IPS-18a (cell line): ENCODE measurements at regions not wholly inside any gene's neighbourhood (a gene's known extent, or its start where the extent isn't known, plus 50 kb on each side); places are given as distances from the start of the nearest gene placed in this dataset.

ENCODE experiments used
- H3K27ac ChIP-seq: one replicate; pipeline ENCODE4 v1.5.1; 2013; ENCODE audit warnings: low read length
- H3K27me3 ChIP-seq: one replicate; pipeline ENCODE4 v1.6.1; 2013; ENCODE audit warnings: mild to moderate bottlenecking, low read length; ENCODE audit not compliant: control insufficient read depth, insufficient read depth
- H3K36me3 ChIP-seq: one replicate; pipeline ENCODE4 v1.6.1; 2013; ENCODE audit warnings: low read depth, low read length; ENCODE audit not compliant: control insufficient read depth
- H3K4me1 ChIP-seq: one replicate; pipeline ENCODE4 v1.6.1; 2013; ENCODE audit warnings: low read depth, low read length; ENCODE audit not compliant: control insufficient read depth
- H3K4me3 ChIP-seq: one replicate; pipeline ENCODE4 v1.5.1; 2013; ENCODE audit warnings: low read length
- H3K9ac ChIP-seq: one replicate; pipeline ENCODE4 v1.6.1; 2013; ENCODE audit warnings: mild to moderate bottlenecking, low read length, moderate library complexity
- H3K9me3 ChIP-seq: one replicate; pipeline ENCODE4 v1.6.1; 2013; ENCODE audit warnings: low read depth, low read length; ENCODE audit not compliant: control insufficient read depth

DNA sequence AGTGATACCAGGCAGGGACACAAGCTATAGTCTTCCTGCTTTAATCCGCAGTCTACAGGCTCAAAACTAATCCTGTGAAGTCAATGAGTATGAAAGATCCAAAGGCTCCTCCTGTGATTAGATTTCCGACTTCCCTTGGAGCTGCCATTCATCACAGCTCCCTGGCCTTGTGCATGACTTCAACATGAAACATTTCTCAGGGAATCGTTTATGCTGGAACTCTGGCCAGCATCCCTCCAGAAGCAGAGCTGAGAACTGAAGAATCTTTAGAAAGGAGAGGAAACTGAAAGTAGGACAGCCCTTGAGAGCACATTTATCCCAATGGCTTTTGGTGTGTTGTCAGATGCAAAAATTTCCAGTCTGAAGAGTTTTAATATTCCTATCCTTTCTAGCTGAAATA lies 84.3 kb upstream of the SESTD1 start:
- Histone ChIP-seq H3K27ac (no peak overlapping the region), H3K36me3 (no peaks in the 10 kb centered on the region), H3K4me1 (peaks cover 6% of the 10 kb centered on the region), H3K9ac (no peak overlapping the region), H3K9me3 (no peaks in the 10 kb centered on the region), H3K27me3 (no peaks in the 10 kb centered on the region), H3K4me3 (no peak overlapping the region)

DNA sequence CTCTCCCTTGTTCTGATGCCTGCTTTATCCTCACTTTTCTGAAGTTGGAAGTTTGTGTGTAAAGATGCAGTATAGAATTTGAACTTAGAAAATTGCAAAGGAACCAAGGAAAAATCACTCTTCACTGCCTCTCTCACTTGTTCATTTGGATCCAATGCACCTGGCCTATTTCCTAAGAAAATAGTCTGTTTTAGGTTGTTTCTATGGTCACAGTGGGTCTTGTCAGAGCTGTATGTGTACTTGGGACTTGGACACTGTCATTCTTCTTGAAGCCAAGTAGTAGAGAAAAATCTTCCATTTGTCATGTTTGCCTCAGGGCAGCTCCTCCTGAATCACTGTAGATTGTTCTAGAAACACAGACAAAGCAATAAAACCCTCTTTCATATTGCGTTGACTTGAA lies 80.3 kb upstream of the SESTD1 start:
- no peak overlapping the region for H3K4me3 ChIP-seq
- no peak overlapping the region for H3K27ac ChIP-seq
- peaks cover 10% of the 10 kb centered on the region for H3K4me1 ChIP-seq
- H3K9me3 ChIP-seq, result no peaks in the 10 kb centered on the region
- no peaks in the 10 kb centered on the region for H3K36me3 ChIP-seq
- no peaks in the 10 kb centered on the region for H3K27me3 ChIP-seq
- no peak overlapping the region for H3K9ac ChIP-seq

DNA sequence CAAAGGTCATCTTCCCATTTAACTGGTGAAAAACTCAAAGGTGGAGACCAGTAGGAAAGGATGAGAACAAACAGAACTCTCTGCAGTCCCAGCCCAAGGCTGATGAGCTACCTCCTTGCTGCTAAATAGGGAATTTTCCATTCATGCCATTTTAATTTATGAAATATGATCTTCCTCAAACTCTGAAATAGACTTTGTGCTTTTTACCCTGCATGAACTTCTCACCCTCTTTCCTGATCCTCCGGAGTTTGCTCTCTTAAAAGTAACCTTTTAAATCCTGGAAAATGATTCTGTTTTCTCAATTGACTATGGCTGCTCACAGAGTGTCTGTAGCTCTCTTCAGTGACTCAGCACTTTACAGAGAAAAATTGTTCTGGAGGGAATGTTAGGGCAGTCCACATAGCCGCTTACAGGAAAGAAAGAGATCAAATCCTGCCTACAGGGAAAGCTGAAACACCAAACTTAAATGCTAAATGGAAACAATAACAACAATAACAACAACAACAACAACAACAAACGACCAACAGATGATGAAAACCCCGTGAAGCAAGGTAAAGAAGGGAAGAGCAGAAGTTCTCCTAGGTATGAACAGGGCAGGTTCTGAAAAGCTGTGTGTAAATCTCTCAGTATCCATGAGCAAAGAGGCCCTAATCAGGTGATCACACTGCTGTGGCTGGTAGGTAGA lies 79.8 kb upstream of the SESTD1 start:
- H3K4me1 ChIP-seq, result peaks cover 10% of the 10 kb centered on the region
- peak overlapping the region; percentile 20 for H3K27ac ChIP-seq
- no peaks in the 10 kb centered on the region for H3K36me3 ChIP-seq
- no peaks in the 10 kb centered on the region for H3K27me3 ChIP-seq
- H3K9me3 ChIP-seq, result no peaks in the 10 kb centered on the region
- no peak overlapping the region for H3K4me3 ChIP-seq
- no peak overlapping the region for H3K9ac ChIP-seq

DNA sequence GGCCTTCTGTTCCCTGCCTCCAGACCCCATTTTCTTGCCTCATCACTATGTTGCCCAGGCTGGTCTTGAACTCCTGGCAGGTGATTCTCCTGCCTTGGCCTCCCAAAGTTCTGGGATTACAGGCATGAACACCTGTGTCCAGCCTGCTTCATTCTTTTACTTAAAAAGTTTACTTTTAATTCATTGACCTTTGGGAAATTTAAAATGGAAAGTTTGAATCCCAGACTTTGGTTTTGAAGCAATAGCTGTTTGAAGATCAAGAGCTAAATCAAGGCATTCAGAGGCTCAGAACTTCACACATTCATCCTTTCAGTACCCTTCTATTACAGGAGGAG lies 79.3 kb upstream of the SESTD1 start:
- Histone ChIP-seq H3K27ac (no peak overlapping the region), H3K27me3 (no peaks in the 10 kb centered on the region), H3K4me1 (peaks cover 10% of the 10 kb centered on the region), H3K9ac (no peak overlapping the region), H3K9me3 (no peaks in the 10 kb centered on the region), H3K4me3 (no peak overlapping the region), H3K36me3 (no peaks in the 10 kb centered on the region)

DNA sequence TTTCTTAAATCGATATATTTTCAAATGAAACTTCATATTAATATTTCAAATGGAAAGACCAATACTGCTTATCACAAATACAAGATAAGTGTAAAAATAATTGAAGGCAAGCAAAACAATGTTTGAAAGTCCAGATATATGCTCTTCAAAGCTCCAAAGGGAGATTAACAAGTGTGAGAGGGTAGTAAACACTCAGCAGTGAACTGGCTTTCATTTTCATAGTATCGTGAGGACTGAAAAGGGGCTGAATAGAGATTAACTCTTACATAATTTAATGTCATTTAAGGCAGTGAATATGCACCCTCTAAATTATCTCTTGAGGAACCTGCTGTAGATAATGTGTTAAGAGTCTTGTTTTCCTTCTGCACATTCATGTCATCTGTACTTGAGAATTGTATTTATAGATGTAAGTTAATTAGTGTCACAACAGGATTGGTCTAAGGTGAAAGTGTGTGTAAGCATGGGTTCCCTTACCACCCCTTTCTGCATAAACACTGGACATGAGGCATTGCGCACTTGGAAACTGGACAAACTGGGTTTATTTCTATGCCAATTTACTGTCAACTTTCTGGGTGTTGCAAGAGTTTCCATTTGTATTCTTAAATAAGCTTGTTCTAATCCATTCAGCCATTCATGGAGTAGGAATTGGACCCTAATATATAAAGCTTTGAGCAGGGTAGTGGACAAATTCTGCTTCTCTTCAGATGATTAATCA lies 76.7 kb upstream of the SESTD1 start:
- Histone ChIP-seq H3K9me3 (no peaks in the 10 kb centered on the region), H3K9ac (no peak overlapping the region), H3K36me3 (no peaks in the 10 kb centered on the region), H3K27me3 (no peaks in the 10 kb centered on the region), H3K4me1 (peaks cover 25% of the 10 kb centered on the region), H3K4me3 (no peak overlapping the region), H3K27ac (no peak overlapping the region)

DNA sequence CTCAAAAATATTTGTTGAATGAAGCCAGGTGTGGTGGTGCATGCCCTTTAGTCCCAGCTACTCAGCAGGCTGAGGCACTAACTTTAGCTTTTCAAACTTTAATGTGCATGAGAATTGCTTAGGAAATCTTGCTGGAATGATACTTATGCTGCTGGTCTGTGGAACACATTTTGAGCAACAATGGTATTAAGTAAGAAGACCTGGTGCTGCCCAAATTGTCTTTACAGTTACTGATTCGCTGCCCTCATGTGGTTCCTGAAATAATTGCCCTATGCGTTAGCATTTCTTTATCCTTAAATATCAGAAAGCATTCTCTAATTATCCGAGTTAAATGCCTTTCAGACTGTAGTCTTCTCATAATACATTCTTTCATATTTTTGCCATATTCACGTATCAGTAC lies 76.0 kb upstream of the SESTD1 start:
- H3K4me3 ChIP-seq, result no peak overlapping the region
- peaks cover 26% of the 10 kb centered on the region for H3K4me1 ChIP-seq
- no peaks in the 10 kb centered on the region for H3K27me3 ChIP-seq
- H3K36me3 ChIP-seq, result no peaks in the 10 kb centered on the region
- no peaks in the 10 kb centered on the region for H3K9me3 ChIP-seq
- no peak overlapping the region for H3K9ac ChIP-seq
- H3K27ac ChIP-seq, result no peak overlapping the region

DNA sequence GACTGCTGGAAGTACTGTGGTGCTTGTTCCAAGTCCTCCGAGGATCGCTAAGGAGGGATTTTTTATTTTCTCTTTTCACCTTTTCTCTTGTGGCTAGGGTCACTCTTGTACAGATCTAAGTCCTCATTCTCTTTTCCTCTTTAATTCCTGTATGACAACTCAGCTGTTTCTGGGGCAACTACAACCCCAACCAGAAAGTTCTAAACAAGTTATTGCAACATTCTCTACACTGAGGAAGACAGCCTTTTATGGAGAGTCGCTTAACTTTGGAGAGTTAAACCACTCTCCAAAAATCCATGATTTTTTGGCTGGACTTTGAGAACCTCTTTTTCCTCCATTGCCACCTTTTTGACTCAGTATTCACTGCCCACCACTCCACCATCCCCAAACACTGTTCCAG lies 74.0 kb upstream of the SESTD1 start:
- Histone ChIP-seq H3K4me1 (peaks cover 20% of the 10 kb centered on the region), H3K27me3 (no peaks in the 10 kb centered on the region), H3K9me3 (no peaks in the 10 kb centered on the region), H3K9ac (no peak overlapping the region), H3K36me3 (no peaks in the 10 kb centered on the region), H3K27ac (no peak overlapping the region), H3K4me3 (no peak overlapping the region)

DNA sequence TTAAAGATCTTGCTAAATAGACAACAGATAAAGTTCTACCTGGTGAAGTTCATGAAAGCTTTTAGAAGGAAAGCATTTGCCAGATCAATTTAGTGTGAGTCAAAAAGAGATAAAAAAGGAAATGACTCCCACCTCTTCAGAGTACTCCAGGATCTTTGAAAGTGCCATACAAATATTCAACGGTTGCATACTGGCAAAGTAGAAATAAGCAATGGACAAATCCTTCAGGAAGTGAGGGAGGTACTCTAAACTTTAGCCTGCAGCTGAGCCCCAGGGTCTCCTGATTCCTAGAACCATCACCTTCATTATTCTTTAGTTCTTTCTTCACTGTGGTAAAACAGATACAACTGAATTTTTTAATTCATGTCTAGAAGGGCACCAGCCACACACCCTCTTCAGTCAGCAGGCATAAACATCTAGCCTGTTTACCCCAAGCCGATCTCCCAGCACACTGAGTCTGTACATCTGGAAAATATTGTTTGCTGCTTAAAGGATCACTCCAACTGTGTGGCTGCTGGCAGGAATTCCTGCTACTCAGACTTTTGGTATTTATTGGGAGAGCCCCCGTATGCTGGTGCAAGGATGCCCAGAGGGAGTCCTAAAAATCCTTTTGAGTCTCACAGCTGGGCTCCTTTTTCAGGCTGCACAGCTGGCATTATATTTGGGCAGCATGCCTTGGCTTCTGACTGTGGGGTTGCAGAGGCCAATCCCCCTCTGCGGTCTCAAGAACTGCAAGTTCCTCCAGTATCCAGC lies 72.3 kb upstream of the SESTD1 start:
- Histone ChIP-seq H3K27ac (no peak overlapping the region), H3K4me1 (peaks cover 20% of the 10 kb centered on the region), H3K27me3 (no peaks in the 10 kb centered on the region), H3K4me3 (no peak overlapping the region), H3K9me3 (no peaks in the 10 kb centered on the region), H3K36me3 (no peaks in the 10 kb centered on the region), H3K9ac (no peak overlapping the region)

DNA sequence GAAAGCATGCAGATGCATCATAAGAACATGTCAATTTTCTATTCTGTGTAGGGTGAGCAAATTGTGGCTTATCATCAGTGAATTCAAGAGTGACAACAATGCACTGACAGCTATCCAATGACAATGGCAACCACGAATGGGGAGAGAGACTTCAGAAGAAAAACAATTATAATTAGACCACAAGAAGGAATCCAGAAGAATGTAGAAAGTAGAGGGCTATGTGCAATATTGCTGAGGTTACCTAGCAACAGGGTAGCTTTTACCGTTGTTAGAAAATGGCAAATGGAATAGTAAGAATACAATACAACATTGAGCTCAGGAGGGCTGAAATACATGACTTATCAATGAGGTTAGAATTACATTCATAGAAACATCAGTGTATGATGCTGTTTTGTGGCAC lies 71.1 kb upstream of the SESTD1 start:
- Histone ChIP-seq H3K9me3 (no peaks in the 10 kb centered on the region), H3K4me3 (no peak overlapping the region), H3K9ac (no peak overlapping the region), H3K27ac (no peak overlapping the region), H3K36me3 (no peaks in the 10 kb centered on the region), H3K27me3 (no peaks in the 10 kb centered on the region), H3K4me1 (peaks cover 20% of the 10 kb centered on the region)

DNA sequence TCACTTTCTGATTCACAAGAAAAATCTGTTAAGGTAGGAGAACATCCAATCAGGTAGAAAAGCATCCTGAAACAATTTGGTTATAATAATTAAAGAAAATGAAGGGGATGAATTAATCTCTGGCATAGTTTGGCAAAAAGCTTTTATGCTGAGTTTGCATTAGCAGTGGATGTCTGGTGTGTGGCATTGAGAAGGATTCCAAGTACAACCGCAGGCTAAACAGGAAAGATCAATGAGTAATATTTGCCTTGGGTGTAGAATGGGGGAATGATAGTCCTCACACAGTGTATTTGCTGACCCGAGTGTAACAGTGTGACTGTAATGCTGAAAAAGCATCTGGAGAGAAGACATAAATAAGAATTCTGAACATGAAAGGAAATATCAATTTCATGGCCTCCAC lies 68.3 kb upstream of the SESTD1 start:
- peaks cover 16% of the 10 kb centered on the region for H3K4me1 ChIP-seq
- H3K27ac ChIP-seq, result no peak overlapping the region
- H3K4me3 ChIP-seq, result no peak overlapping the region
- H3K9me3 ChIP-seq, result no peaks in the 10 kb centered on the region
- no peaks in the 10 kb centered on the region for H3K36me3 ChIP-seq
- H3K9ac ChIP-seq, result no peak overlapping the region
- H3K27me3 ChIP-seq, result no peaks in the 10 kb centered on the region

DNA sequence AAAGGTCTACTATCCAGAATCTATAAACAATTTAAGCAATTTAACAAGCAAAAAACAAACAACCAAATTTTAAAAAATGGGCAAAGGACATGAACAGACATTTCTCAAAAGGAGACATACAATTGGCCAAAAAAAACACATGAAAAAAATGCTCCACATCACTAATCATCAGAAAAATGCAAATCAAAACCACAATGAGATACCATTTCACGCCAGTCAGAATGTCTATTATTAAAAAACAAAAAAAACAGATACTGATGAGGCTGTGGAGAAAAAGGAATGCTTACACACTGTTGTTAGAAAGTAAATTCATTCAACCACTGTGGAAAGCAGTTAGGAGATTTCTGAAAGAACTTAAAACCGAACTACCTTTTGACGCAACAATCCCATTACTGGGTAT lies 66.4 kb upstream of the SESTD1 start:
- Histone ChIP-seq H3K4me3 (no peak overlapping the region), H3K9ac (no peak overlapping the region), H3K9me3 (no peaks in the 10 kb centered on the region), H3K27me3 (no peaks in the 10 kb centered on the region), H3K27ac (no peak overlapping the region), H3K4me1 (no peaks in the 10 kb centered on the region), H3K36me3 (no peaks in the 10 kb centered on the region)

DNA sequence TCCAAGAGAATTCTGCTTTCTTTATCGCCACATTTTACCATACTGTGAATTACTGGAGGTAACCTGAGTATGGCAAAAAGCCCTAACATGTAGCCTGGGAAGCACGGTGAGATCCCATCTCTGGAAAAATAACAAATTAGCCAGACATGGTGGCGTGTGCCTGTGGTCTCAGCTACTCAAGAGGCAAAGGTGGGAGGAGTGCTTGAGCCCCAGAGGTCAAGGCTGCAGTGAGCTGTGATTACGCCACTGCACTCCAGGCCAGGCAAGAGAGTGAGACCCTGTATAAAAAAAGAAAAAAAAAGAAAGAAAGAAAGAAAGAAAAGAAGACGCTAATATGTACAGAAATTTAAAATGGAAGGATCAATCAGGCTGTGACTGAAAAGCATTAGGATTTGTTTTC lies 57.7 kb upstream of the SESTD1 start:
- H3K27me3 ChIP-seq, result no peaks in the 10 kb centered on the region
- H3K9ac ChIP-seq, result no peak overlapping the region
- H3K27ac ChIP-seq, result no peak overlapping the region
- H3K4me1 ChIP-seq, result no peaks in the 10 kb centered on the region
- H3K36me3 ChIP-seq, result no peaks in the 10 kb centered on the region
- no peaks in the 10 kb centered on the region for H3K9me3 ChIP-seq
- no peak overlapping the region for H3K4me3 ChIP-seq
